ENCODE measurements at regions not wholly inside any gene's neighbourhood (a gene's known extent, or its start where the extent isn't known, plus 50 kb on each side); places are given as distances from the start of the nearest gene placed in this dataset.

DNA sequence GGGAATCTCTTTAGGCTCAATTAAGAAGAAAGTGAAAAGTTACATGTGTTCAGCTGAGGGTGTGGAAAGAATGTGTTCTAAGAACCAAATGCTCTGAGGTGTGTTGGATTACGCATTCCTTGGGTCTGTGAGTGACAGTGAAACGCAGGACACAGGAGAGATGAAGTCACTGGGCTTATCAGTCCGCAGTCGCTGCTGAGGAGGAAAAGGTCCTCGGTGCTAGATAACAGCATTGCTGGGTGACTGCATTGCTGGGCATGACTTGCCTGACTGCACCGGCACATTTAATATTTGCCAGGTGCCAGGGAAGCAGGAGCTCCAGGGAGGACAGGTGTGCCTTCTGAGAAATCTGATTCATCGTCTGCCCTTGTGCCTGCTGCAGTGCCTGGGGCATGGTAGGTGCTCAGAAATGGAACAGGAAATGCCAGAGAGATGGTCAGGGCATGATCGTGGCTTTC lies 64.4 kb upstream of the FZD10 start:
- DNase-seq (ENCODE audit: low read depth, low spot score), result no peak
- CTCF ChIA-PET, result no interaction called here
- Histone ChIP-seq H3K27me3 (ENCODE audit: control insufficient read depth, insufficient read depth, low read length) (no peaks in the 10 kb centered on the region), H3K27ac (ENCODE audit: low read depth, low read length) (no peak overlapping the region), H3K9me3 (ENCODE audit: control insufficient read depth, insufficient read depth, low read length) (peaks cover 60% of the 10 kb centered on the region), H3K4me3 (ENCODE audit: low read depth, low read length) (no peak overlapping the region)
- POLR2A ChIA-PET, result no interaction called here
- TF ChIP-seq CTCF (IDR thresholded peaks at IDR 0.05; ENCODE audit: low read depth, low read length), result no peak

DNA sequence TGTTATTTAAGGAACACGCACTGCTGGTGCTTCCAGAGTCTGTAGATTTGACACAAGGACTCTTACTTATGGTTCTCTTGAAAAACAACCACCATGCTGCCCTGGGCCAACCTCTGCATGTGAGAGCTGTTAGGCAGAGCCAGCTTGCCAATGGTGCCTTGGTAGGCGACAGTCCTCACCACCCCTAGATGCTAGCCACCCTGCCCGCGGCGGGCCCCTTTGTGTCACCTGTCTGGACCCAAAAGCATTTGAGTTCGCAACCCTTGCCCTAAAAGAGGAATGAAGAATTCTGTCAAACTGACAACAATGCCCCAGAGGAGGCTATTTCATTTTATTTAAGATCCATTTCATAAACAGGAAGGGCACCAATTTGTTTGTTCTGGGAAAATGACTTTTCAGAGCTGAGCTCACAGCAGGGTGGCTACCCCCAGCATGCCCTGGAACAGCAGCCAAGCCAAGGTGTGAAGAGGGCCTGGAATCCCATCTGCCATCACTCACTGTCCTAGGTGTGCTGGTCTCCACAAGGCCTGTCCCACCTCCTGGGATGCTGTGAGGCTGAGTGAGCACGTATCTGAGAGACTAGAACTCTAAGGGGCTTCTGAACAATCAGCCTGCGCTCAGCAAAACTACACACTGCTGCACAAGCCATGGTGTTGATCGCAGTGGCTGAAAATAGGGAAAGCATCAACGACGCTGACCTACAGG lies 63.8 kb upstream of the FZD10 start:
- Histone ChIP-seq H3K27ac (ENCODE audit: low read depth, low read length) (no peak overlapping the region), H3K4me3 (ENCODE audit: low read depth, low read length) (no peak overlapping the region), H3K27me3 (ENCODE audit: control insufficient read depth, insufficient read depth, low read length) (no peaks in the 10 kb centered on the region), H3K9me3 (ENCODE audit: control insufficient read depth, insufficient read depth, low read length) (peaks cover 59% of the 10 kb centered on the region)
- CTCF ChIA-PET, result no interaction called here
- POLR2A ChIA-PET, result no interaction called here
- no peak for DNase-seq (ENCODE audit: low read depth, low spot score)
- no peak for TF ChIP-seq CTCF (IDR thresholded peaks at IDR 0.05; ENCODE audit: low read depth, low read length)

- CTCF ChIA-PET, result no interaction called here
- Histone ChIP-seq H3K9me3 (ENCODE audit: control insufficient read depth, insufficient read depth, low read length) (peaks cover 63% of the 10 kb centered on the region), H3K27me3 (ENCODE audit: control insufficient read depth, insufficient read depth, low read length) (no peaks in the 10 kb centered on the region), H3K4me3 (ENCODE audit: low read depth, low read length) (no peak overlapping the region), H3K27ac (ENCODE audit: low read depth, low read length) (no peak overlapping the region)
- POLR2A ChIA-PET, result no interaction called here
- DNase-seq (ENCODE audit: low read depth, low spot score), result no peak
- no peak for TF ChIP-seq CTCF (IDR thresholded peaks at IDR 0.05; ENCODE audit: low read depth, low read length)
These were observed 61.5 kb upstream of the FZD10 start for GRCh38 chr12:130100634-130101362.

- POLR2A ChIA-PET, result no interaction called here
- no peak overlapping the region for H3K27ac ChIP-seq (ENCODE audit: low read depth, low read length)
- TF ChIP-seq CTCF (IDR thresholded peaks at IDR 0.05; ENCODE audit: low read depth, low read length), result no peak
- DNase-seq (ENCODE audit: low read depth, low spot score), result no peak
- no peaks in the 10 kb centered on the region for H3K27me3 ChIP-seq (ENCODE audit: control insufficient read depth, insufficient read depth, low read length)
- peaks cover 66% of the 10 kb centered on the region for H3K9me3 ChIP-seq (ENCODE audit: control insufficient read depth, insufficient read depth, low read length)
- CTCF ChIA-PET, result no interaction called here
- no peak overlapping the region for H3K4me3 ChIP-seq (ENCODE audit: low read depth, low read length)
These were observed 60.9 kb upstream of the FZD10 start for GRCh38 chr12:130101370-130101769.

DNA sequence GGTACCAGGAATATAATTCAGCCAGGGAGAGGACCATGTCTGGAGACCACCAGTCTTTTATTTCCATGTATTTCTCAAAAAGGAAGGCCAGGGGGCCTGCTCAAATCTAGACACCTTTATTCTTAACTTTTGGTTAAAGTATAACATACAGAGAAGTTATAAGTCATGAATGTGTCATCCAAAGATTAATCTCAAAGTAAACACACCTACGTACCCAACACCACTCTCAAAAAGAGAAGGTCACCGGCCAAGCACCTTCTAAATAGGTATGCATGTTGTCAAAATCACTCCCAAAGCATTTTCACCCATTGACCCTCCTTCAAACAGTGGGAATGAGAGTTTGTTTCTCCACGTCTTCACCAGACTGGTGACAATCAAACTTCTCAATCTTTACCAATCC lies 60.0 kb upstream of the FZD10 start:
- POLR2A ChIA-PET, result no interaction called here
- no peak for DNase-seq (ENCODE audit: low read depth, low spot score)

More for the DNA sequence above, 60.0 kb upstream of the FZD10 start:
- no peak overlapping the region for H3K4me3 ChIP-seq (ENCODE audit: low read depth, low read length)
- CTCF ChIA-PET, result no interaction called here
- no peaks in the 10 kb centered on the region for H3K27me3 ChIP-seq (ENCODE audit: control insufficient read depth, insufficient read depth, low read length)
- no peak overlapping the region for H3K27ac ChIP-seq (ENCODE audit: low read depth, low read length)
- H3K9me3 ChIP-seq (ENCODE audit: control insufficient read depth, insufficient read depth, low read length), result peaks cover 64% of the 10 kb centered on the region
- no peak for TF ChIP-seq CTCF (IDR thresholded peaks at IDR 0.05; ENCODE audit: low read depth, low read length)

Measured in AG04450 (cell line).